Breast epithelium (tissue), 3 donors: ENCODE measurements at regions not wholly inside any gene's neighbourhood (a gene's known extent, or its start where the extent isn't known, plus 50 kb on each side); places are given as distances from the start of the nearest gene placed in this dataset.

Source experiments
- POLR2A ChIP-seq: fragments of 450-650 bp; IDR thresholded peaks from one replicate; pipeline ENCODE4 v1.6.1; 2016; ENCODE audit warnings: antibody characterized with exemption, mild to moderate bottlenecking, moderate library complexity
- TF ChIP-seq, protein P1 (sequence below), 3 donors: fragments of 450-650 bp; IDR thresholded peaks; one replicate each; pipeline ENCODE4 v1.5.1; 2016 to 2017; ENCODE audit warnings: antibody characterized with exemption in 3 of 3, mild to moderate bottlenecking in 3 of 3, moderate library complexity in 3 of 3

- TF ChIP-seq, protein P1, sequence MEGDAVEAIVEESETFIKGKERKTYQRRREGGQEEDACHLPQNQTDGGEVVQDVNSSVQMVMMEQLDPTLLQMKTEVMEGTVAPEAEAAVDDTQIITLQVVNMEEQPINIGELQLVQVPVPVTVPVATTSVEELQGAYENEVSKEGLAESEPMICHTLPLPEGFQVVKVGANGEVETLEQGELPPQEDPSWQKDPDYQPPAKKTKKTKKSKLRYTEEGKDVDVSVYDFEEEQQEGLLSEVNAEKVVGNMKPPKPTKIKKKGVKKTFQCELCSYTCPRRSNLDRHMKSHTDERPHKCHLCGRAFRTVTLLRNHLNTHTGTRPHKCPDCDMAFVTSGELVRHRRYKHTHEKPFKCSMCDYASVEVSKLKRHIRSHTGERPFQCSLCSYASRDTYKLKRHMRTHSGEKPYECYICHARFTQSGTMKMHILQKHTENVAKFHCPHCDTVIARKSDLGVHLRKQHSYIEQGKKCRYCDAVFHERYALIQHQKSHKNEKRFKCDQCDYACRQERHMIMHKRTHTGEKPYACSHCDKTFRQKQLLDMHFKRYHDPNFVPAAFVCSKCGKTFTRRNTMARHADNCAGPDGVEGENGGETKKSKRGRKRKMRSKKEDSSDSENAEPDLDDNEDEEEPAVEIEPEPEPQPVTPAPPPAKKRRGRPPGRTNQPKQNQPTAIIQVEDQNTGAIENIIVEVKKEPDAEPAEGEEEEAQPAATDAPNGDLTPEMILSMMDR (IDR thresholded peaks at IDR 0.05) = no peak
- no peak for TF ChIP-seq POLR2A
Measured at GRCh38 chr9:20225826-20226225, 396.5 kb downstream of the MLLT3 start.
